ENCODE measurements at regions not wholly inside any gene's neighbourhood (a gene's known extent, or its start where the extent isn't known, plus 50 kb on each side); places are given as distances from the start of the nearest gene placed in this dataset.

GRCh38 chr14:106808907-106809306 is 1282.5 kb downstream of the TMEM121 start:
- no peak for TF ChIP-seq CTCF (conservative IDR thresholded peaks at IDR 0.05 in 1 of 2, IDR thresholded peaks at IDR 0.05 in 1 of 2; ENCODE audit: low read depth in 1 of 2, low read length in 2 of 2)
- TF ChIP-seq EZH2 (IDR thresholded peaks at IDR 0.05; ENCODE audit: low read length, missing control alignments) = no peak
